HG03025 (cell line): ENCODE measurements at regions not wholly inside any gene's neighbourhood (a gene's known extent, or its start where the extent isn't known, plus 50 kb on each side); places are given as distances from the start of the nearest gene placed in this dataset.

Experiments used
- ATAC-seq: cut with Tn5 transposase; IDR thresholded peaks from one replicate; pipeline ENCODE4 v1.9.1; 2021; ENCODE audit warnings: mild to moderate bottlenecking, moderate library complexity; ENCODE audit not compliant: unreplicated experiment, low FRiP score

DNA sequence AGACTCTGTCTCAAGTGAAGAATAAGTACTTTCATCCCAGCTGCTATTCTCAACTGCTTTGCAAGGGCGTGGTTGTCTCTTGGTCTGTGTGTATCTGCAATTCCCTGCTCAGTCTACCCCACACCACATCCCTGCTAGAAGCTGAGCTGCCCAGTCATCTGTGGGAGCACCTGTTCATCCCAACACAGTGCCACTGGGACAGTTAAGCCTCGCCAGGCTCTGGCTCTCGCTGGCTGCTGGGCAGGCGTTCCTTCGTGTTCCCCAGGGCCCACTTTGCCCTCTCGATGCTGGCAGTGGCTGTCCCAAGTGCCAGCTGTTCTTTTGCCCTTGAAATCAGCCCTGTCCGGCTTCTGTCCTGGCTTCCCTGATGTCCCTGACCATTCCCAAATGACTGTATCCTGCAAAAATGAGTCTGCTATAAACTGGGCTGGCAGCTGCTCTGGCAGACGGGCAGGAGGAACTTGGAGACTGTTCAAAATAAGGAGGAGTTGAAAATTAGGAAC is 91.6 kb upstream of the KLHL25 start:
- ATAC-seq: no peak

DNA sequence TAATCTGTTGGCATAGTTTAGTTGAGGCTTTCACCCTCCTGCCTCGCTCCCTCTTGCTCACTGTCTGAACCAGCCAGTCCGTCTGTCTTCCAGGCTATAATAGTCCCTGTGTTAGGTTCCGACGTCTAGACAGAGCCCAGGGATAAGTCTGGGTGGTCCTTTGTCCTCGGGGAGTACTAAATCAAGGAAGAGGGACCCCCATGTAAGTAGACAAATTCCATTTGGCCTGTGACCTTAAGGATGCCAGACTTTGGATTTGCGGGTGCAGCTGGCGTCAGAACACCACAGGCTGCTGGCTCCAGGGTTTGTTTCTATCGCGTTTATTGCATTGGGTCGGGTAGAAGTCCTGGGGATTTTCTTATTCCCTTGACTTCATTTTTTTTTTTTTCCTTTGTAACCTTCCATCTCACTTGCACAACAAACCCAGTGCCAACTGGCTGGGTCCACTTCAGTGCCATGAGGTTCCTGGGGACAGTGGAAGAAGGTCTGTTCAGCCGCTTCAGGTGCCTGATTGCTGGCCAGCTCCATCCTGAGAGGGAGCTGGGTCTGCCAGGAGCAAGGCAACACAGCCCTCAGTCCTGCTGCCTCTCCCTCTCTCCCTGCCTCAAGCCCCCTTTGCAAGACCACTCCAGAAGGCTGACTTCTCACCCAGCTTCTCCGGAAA is 95.4 kb upstream of the KLHL25 start:
- ATAC-seq: no peak

DNA sequence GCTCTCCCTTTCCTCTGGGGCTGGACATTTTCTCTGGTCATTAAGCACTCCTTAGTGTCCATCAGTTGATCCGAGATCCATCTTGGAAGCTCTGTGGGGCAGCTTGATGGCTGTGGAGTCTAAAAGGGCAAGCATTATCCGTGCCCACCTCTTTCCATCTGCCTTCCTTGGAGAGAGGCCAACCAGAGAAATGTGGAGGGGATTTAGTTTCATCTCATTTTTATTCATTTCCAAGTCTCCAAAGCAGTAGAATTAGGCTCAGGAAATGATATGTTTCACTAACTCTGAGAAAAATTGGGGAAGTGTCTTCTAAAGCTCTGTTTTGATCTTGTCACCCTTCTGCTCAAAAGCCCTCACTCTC is 95.9 kb upstream of the KLHL25 start:
- no peak for ATAC-seq

DNA sequence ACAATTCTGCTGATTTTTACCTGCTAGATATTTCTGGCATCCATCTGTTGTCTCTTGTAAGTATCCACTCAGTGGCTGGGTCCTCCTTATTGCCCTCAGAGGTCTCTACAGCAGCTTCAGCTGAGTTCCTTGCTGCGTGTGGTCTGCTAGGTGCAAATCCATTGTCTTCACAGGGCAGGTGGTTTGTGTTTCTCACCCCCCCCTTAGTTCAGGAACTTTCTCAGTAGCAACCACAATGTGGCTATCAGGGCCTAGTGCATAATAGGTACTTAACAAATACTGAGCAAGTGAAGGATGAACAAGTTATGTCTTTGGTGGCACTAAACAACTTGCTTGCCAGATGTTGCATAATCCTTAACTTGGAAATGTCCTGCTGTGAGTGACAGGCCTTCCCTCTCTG is 96.7 kb upstream of the KLHL25 start:
- ATAC-seq: no peak

DNA sequence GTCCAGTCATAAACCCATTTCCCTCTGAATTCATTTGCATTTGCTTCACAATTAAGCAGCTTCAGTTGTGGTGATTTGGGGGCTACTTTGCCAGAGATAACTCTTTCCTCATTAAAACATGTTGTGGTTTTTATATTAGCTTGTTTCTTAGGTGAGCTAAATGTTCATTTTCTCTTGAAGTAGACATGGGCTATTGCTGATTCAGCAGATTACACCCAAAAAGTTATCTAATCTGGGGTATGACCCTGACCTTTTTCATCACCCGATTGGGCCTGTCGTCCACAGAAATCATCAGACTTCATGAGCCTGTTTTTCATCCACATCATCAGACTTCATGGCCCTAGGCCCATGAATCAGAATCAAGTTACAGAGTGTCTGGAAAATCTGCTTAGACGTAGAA is 97.5 kb upstream of the KLHL25 start:
- ATAC-seq: no peak

DNA sequence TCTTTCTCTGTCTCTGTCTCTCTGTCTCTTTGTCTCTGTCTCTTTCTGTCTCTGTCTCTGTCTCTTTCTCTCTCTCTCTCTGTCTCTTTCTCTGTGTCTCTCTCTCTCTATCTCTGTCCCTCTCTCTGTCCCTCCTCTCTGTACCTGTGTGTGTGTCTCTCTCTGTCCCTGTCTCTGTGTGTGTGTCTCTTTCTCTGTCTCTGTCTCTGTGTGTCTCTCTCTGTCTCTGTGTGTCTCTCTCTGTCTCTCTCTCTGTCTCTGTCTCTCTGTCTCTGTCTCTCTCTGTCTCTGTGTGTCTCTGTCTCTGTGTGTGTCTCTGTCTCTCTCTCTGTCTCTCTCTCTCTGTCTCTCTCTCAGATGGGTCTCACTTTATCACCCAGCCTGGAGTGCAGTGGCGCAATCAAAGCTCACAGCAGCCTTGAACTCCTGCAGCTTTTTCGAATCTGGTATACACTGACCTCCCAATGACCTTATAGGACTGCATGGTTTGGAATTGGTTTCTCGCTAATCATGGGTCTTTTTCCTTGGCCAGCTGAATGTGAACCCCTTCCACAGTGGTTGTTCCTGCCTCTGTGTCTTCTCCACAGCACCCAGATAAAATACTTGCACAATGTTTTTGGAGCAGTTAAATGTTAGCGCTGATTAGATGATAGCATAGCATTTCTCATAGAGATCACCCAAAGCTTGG is 102.6 kb upstream of the KLHL25 start:
- no peak for ATAC-seq

DNA sequence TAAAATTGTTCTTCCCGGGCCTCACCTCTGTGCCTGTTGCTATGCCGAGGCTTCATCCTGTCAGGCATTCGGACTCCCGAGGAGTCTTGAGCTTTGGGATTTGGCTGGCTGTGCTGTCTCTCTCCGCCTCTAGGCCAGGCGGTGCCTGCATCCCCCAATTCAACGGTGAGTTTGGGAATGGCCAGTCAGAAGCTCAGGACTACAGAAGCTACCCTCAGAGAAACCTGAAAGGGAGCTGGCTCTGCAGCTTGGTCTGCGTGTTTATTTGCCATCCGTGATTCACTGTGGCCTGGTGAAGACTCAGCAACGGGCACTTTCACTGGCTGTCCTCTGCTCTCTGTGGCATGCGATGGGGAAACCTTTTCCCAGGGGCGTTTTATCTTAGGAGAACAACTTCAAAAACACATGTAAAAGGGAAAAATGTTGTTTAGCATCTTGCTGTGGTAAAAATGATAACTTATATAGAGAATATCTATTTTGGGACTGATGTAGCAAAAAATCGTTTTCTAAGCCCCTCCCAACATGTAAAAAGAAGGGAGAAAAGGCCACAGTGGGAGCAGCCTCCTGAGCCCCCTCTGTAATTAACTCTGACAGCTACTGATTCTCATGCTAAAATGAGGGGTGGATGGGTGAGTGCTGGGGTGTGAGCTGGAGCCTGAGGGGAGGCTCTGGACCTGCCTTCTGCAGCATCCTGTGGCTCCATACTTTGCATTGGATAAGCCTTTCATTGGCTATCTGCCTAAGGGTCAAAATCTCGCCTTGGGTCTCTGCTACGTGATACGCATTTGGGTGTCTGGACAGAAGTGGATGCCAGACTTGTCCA is 103.4 kb upstream of the KLHL25 start:
- no peak for ATAC-seq

DNA sequence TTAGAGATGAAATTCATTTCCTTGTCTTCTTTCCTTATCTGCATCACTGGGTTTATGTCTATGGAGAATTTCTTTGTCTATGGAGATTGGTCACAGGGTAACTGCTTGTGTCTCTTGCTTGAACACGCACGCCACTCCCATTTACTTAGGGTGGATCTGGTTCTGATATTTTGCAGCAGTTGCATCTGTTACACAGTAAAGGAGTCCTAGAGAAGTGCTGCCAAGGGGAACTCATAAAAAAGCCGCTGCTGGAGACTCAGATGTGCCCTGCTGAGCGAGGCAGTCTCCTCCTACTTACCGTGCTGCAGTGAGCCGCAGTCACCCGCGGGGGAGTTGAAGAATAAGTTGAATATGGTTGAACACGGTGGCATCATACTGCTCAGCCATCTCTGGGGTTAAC is 105.2 kb upstream of the KLHL25 start:
- ATAC-seq: no peak

DNA sequence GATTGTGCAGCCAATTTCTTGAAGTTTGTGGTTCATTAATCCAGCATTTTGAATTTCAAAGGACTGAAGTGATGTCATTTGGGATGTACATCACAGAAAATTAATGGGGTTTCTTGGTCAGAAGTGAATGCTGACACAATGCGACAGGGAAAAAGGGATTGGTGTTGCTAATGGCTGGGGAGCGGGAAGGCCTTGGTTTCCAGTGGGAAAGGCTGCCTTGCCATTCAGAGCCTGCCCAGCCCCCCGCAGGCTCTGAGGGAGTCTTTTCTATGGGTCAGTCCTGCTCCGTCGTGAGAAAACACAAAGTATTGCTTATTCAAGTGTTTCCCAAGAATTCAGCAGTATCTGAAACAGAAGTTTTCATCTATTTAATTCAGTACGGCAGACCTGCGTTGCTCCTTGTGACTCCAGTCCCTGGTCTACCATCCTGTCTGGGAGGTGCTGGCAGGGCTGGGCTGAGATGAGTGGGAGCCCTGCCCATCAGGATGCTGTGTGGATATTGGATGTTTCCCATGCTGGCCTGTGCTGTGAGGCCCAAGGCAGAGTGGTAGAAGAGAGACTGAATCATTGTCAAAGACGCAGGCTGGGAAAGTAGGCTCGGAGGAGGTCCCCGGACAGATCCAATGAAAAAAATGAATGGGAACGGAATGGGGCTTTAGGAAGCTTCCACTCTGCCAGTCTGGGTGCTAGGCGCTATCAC is 111.2 kb upstream of the KLHL25 start:
- ATAC-seq: no peak

DNA sequence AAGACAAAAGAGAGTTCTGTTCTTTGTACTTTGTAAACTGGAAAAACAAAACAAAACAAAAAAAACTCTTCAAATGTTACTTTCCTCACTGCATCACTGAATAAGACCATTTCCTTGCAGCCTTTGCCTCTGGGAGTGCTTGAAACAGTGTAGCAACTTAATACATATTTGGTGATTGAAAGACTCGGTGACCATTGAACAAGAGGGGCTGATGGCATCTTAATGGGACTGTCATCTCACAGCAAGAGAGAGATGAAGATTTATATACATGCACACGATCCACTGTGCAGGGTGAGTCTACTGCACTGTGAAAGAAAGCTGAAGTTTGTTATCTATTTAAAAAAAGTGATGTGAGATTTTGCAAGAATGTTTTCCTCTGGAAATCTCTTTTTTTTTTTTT is 111.9 kb upstream of the KLHL25 start:
- no peak for ATAC-seq

DNA sequence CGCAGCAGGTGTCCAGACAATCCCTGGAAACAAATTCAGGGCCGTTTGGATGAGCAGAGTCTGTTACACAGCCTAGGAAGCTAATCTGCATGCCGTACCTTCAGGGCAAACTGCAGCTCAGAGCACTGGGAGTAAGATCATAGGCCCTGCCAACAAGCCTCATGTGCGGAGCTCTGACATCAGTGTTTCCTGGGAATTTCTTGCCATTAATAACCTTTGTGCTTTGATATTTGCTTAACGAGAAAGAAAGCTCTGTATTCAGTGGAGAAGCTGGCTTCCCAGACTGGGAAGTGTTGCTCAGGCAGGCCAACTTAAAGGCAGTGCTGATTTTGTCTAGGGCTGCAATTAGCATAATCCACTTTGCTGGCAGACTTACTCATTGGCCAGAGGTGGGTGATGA is 116.1 kb upstream of the KLHL25 start:
- no peak for ATAC-seq

DNA sequence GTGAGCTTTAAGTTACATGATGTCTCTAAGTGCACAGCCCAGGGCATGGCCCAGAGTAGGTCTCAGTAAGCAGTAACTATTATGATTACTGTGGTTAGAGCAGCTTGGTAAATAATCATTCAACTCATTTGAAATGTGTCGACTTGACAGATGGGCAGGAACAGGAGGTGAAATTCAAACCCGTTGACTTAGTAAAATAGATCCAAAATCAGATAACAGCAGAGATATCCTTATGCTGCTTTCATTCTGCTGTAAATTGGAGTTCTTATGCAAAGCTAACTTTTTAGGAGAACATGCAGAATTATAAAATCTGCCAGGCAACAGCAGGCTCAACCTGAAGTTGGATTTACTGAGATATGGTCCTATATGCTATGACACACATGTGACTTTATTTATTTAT is 118.7 kb upstream of the KLHL25 start:
- ATAC-seq: no peak

DNA sequence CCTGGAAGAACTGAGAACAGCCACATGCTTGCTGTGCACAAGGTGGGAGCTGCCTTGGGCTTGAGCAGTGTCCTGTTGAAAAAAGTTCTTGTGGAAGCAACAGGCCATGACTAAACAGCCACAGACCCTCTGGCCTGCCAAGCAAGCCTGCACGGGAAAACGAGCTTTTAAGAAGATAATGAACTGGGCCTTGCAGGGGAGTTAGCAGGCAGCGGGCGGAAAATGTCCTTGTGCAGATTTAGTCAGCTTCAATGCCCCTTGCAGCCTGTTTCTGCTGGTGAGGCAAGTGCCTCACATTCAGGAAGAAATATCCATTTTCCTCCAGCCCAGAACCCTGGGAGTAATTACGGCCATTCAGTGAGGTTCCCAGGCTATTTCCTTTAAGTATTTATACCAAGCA is 126.2 kb upstream of the KLHL25 start:
- no peak for ATAC-seq

DNA sequence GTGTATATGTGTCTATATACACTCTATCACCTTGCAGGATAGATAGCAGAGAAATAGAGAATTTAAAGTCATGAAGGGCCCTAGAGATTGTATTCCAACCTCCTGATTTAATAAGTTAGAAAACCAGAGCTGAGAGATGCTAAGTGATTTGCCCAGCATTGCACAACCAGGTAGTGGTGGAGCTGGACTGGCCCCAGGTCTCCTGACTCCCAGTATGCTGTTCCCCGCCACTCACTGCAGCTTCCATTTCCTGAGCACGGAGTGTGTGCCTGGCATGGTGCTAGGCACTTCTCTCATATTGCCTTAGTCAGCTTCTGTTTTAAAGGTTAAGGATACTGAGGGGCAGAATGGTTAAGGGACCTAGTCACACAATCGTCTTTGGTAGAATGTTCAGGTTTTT is 129.4 kb upstream of the KLHL25 start:
- no peak for ATAC-seq

DNA sequence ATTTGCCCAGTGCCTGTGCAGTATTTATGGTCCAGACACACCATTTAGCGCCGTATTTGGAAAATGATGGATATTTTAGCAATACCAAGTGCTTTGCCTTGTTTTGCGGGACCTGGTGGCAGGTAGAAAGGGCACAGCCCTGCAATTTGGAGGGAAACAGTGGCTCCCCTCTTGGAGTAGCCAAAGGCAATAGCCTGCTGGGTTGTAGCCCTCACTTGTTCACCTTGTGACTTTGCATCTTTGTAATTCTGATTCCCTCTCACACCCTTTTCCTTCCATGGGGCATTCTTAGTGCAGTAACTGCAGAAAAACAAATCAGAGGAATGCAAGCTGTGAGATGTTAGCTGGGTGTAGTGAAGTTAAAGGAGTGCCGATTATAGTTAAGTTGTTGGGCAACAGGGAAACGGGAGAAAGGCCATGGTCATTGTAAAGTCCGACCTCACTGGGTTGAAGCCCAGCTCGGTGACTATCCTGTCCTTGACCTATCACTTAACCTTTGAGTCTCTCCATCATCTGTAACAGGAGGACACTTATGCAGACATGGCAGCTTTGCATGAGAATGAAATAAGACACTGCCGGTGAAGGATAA is 131.0 kb upstream of the KLHL25 start:
- ATAC-seq: no peak

DNA sequence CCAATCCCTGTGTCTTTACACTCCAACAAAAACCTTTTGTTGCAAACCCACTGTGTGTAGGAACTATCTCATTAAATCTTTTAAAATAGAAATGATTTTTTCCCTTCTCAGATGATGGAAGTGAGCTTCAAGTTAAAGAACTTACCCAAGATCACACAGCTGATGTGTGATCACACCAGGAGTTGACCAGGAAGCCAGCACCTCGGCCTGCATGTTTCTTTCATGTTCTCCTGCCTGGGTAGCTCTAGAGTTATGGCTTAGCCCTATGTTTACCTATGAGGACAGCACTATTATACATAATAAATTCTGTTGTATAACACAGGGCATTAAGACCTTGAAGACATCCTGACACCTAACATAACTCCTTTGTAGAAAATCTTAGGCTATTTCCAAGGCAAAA is 132.1 kb upstream of the KLHL25 start:
- no peak for ATAC-seq

DNA sequence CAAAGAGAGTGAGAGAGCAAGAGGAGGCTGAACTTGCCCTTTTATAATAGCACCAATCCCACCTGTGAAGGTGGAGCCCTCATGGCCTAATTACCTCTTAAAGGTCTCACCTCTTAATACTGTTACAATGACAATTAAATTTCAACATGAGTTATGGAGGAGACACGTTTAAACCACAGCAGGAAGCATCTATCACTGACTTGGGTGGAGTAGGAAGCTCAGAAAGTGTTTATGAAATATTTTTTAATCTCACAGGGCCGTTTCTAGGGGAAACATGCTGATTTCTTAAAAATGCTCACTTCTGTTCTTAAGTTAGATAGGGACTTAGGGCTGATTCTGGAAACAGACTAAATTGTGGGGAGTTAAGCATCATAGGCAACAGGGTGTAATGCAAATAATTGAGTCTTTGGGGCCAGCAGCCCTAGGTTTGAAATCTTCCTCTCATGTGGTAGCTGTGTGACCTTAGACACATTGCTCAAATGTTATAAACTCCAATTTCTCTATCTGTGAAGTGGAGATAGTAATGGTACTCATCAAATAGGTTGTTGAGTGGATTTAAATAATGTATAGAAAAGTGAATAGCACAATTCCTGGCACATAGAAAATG is 133.3 kb upstream of the KLHL25 start:
- ATAC-seq: no peak

DNA sequence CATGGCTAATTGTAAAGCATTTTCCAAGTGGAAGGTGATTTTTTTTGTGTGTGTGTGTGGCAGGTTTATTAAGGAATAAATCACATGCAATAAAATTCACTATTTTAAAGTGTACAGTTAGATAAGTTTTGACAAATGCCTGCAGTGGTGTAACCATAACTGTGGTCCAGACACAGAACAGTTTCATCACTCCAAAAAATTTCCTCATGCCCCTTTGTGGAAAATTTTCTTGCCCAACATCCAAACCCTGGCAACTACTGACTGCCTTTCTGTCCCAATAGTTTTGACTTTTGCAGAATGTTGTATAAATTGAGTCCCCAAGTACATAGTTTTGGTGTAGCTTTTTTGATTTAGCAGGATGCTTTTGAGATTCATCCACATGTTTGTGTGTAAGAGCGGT is 135.1 kb upstream of the KLHL25 start:
- ATAC-seq: no peak

DNA sequence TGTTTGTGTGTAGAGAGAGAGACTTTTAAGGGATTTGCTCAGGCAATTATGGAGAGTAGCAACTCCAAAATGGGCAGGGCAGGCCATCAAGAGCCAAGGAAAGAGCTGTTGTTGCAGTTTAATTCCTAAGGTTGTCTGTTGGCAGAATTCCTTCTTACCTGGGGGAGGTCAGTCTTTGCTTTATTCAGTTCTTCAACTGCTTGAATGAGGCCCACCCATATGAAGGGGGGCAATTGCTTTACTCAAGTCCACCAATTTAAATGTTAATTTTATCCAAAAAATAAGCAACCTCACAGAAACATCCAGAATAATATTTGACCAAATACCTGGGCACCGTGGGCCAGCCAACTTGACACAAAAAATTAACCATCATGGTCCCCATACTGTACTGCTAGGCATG is 137.7 kb upstream of the KLHL25 start:
- no peak for ATAC-seq

DNA sequence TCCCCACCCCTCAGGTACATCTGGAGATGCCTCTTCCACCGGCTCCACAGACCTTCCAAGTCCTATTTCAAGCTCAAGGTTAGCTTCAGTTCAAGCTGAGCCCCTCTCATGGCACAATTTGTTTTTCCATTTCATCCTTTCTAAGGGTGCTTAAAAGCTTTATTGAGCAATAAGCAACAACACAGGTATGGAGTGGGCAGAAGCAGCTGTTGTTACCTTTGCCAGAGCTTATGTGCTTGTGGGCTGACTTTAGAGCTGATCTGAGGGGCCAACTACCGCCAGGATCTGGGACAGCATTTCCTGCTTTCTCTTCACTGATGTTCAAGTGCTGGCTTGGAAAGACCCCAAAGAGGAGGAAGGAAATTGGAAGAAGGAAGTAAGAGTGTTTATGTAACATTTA is 140.0 kb upstream of the KLHL25 start:
- no peak for ATAC-seq
